GM11168 (cell line): ENCODE measurements at regions not wholly inside any gene's neighbourhood (a gene's known extent, or its start where the extent isn't known, plus 50 kb on each side); places are given as distances from the start of the nearest gene placed in this dataset.

Source experiments
- in situ Hi-C: fragments of 300-500 bp; cut with MboI; formaldehyde crosslinking; loops from one replicate; pipeline ENCODE4 v1.12.0; 2022; ENCODE audit warnings: low sequenced_read_pairs; ENCODE audit not compliant: unreplicated experiment

DNA sequence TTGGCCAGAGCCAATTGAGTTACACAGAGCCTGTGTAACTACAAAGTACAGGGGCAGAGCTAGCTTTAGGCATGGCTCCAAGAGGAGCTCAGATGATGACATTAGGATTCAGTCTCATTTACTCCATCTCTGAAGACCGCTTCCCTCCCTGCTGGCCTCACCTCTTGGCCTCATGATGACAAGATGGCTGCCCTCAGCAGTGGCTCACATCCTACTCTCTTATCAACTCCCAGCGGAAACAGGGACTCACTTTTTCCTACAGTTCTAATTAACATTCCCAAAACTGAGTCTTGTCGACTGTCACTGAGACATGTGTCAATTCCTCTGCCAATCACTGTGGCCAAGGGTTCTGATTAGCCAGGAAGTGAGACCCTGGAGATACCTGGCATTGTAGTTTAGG, 59.4 kb upstream of the ECE1 start:
- in situ Hi-C loops, result no loop called here

DNA sequence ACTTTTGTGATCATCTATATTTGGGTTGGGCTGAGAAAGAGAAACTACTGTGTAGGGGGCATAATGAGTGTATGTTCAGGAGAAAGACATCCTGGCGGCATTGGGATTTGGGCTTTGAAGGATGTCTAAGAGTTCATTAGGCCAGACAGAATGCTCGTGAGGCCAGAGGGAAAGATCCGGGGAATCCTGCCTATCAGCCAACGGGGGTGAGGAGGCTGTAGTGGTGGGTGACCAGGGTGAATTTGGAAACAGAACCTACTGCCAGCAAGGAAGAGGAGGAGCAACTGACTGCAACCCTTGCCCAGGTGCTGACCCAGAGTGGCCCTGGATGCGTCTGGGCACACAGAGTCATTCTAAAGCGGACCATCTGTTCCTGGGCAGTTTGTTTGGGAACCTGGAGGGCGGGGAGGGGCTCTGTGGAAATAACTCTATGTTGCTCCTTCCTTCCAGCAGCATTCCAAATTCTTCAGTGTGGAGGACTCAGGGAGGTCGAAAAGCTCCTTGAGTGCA, 56.9 kb upstream of the ECE1 start:
- in situ Hi-C loops, result no loop called here

DNA sequence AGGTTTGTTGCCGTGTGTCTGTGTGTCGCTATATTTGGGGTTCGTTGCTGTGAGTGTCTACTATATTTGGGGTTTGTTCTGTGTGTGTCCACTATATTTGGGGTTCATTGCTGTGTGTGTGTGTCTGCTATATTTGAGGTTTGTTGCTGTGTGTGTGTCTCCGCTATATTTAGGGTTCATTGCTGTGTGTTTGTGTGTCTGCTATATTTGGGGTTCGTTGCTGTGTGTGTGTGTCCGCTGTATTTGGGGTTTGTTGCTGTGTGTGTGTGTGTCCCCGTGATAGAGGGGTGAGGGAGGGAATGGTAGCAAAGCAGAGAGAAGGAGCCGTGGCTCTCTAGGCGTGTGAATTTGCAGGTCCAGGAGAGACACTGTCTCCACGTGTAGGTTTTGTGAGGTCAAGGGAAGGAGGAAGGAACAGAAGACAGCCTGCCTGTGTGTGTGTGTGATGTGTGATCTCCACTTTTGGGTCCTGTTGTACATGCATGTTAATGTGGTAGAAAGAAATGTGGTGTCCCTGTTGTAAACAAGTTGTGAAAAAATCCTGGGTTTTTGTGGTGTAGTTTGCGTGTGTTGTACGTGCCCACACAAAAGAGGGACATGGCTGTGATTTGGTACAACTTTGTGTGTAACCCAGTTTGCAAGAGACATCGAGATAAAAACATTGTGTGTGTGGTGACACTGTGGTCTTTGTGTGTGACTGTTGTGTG, 56.3 kb upstream of the ECE1 start:
- in situ Hi-C loops, result no loop called here

DNA sequence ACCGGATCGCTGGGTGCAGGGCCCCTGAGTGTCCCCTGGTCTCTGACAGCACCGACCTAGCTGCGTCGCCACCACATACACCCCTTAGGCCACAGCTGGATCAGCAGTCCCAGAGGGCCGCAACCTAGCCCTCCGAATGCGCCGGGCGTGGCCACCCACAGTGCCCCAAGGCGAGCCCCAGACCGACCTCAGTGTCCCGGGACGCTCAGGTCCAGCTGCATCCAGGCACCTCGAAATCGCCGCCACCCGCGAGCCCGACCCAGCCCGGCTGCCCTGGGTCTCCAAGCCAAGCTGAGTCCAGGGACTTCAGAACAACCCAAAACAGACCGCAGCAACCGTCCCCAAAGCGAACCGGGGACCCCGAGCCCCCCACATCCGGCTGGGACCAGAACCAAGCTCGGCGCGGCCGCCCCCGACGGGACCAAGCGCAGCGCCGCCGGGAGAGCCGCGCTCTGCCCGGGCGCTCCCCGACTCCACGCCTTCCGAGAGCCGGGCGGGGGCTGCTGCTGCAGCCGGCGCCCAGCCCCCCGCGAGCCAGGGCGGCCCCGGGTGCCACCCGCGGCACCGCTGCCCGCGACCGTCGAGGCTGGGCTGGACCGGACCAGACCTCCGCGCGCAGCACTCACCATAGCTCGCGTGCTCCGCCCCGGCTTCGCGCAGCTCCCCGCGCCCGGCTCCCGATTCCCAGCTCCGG, 54.6 kb upstream of the ECE1 start:
- in situ Hi-C loops, result no loop called here

DNA sequence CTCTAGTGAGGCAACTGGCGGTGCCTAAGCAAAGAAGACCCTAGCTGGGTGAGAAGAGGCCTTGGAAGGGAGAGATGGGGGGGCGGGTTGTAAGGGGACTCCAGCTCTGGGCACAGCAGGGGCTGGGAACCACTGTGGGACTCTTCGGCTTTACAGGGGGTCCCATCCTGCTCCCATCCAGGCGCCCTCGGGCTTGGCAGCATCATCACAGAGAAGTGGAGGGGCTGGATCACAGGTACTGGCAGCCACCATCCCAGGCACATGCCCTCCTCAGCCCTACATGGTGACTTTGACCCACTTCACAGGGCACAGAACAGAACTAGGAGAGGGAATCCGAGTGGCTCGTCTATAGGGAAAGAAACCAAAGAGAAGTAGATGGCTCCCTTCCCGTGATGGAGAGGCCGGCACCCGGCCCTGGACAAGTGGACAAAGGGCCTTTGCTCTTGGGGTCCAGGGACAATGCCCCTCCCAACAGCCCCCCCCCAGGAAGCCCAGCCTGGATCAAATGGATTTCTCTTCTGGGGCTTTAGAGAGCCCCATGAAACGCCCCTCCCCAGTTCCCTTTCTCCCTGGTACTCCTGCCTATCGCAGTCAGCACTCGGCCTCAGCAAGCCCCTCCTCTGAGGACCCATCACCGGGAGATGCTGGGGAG, 54.0 kb upstream of the ECE1 start:
- in situ Hi-C loops, result no loop called here

DNA sequence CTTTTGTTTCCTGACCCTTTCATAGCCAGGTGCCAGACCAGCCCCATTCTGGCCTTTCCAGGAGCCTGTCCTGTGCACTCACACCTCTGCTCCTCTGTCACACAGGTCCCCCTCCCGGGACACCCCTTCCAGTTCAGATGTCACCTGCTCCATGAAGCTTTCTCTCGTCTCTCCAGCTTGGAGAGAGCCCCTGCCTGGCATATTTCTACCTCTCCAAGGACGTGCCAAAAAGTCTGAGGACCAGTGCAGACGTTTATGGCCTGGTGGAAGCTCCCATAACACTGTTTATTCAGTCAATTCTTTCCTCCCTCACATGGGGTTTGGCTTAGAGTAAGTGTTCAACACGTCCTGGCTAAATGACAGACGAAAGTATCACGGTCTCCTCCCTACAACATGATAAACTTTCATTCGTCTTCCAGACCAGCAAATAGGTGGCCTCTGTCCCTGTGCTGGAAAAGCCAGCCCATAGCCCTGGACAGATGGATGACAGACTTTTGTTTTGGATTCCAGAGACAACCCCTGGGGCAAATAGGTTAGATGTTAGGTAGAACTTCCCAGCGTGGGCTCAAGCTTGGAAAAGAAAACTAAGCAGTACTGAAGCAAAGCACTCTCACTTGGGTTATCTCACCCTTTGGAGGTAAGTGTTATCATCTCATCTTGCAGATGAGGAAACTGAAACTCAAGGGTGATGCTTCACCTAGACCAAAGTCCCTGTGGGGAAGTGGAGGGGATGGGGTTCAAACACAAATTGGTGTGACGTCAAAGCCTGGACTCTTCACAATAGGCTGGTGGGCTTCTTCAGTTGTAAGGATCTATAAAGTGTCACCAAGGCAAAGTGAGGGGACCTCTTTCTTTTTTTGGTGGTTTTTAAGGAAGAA, 52.9 kb upstream of the ECE1 start:
- in situ Hi-C loops, result no loop called here

DNA sequence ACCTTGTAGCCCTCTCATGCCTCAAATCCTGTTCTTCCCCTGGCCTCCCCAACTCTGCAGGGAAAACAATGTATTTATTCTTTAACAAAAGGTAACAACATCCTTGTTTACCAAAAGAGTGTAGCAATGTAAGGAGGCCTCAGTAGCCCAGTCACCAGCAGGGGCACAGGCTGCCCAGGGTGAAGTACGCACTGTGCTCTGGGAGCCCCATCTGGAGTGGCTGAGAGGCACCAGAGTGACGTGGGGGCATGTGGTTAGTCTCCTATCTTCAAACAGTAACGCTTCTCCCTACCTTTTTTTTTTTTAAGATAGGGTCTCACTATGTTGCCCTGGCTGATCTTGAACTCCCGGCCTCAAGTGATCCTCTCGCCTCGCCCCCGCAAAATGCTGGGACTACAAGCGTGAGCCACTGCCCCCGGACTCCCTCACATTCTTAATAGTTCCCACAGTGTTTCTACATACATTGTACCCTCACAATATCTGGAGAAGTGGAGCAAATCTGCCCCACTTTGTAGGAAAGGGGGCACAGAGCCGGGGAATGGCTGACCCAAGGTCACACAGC, 51.3 kb upstream of the ECE1 start:
- in situ Hi-C loops, result no loop called here

DNA sequence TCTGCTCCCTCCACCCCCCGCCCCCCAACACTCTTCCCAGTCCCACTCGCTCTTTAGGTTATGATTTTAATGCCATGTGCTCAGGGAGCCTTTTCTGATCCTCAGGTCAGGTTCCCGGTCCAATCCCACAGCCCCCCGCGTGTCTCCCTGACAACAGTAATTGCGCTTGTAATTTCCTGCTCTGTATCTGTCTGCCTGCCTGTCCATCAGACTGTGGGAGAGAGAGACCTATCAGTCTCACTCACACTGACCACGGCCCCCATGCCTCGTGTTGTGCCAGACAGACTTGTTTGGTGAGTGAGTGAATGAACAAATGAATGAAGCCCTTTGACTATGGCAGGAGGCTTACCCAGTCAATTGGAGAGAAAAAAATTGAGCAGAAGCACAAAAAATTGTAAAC, 50.8 kb upstream of the ECE1 start:
- in situ Hi-C loops, result no loop called here

DNA sequence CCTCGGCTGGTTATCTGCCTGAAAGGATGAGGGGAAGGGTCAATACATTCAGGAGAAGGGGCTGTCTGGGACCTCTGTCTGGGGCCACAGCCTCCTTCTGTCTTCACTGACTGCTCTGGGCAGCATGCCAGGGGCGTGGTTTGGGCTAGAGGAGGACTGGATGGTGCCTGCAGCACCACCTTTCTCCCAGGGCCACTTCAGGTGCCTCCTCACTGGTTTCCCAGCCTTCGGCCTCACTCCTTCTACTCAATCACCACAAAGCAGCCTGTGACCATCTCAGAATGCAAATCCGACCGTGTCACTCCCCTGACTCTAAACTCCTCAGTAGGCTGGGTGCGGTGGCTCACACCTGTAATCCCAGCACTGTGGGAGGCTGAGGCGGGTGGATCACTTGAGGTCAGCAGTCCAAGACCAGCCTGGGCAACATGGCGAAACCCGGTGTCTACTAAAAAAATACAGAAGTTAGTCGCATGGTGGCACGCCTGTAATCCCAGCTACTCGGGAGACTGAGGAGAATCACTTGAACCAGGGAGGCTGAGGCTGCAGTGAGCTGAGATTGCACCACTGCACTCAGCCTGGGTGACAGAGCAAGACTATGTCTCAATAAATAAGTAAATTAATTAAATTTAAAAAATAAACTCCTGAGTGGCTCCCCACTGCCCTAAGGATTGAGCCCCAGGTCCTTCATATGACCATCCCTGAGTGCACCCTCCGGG, 50.1 kb upstream of the ECE1 start:
- in situ Hi-C loops, result no loop called here
